CD4-positive, alpha-beta T cell treated with Interleukin-10 for 1 hour (primary cell): ENCODE measurements at regions not wholly inside any gene's neighbourhood (a gene's known extent, or its start where the extent isn't known, plus 50 kb on each side); places are given as distances from the start of the nearest gene placed in this dataset.
"Not testable (repeated sequence)": the region's sequence is repeated elsewhere in the genome, so short reads cannot be mapped to it uniquely, and the experiment has no call there.

Experiments used
- DNase-seq: peaks from one replicate; pipeline ENCODE4 v3.0.0-alpha.2; 2020

DNA sequence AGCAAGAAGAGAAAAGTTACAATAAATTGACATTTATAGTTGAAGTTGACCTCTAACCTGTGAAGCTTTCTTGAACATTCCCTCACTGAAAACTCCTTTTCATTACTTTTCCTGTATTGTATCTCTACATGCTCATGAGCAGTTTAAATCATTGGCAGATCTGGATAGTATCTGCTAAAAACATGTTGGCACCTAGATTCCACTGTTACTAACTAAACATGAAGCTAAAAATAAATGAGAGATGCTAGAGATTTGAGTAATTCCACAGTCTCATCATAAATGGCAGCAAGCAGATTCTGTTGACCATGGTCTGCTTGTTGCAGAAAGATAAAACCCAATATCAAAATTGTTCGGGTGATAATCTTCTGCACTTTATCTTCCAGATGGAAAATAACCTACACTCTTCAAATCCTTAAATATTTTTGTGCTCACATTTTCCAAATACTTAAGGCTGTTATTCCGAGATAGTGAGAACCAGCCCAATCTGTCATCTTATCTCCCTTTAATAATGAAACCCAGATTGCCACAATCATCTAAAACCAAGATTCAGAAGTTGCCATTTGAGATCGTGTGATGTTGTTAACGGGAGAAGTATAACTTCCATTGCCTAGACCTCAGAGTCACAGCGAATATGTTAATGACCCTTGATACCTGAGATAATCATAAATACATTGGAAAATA lies 171.0 kb upstream of the DAAM1 start:
- no peak for DNase-seq

DNA sequence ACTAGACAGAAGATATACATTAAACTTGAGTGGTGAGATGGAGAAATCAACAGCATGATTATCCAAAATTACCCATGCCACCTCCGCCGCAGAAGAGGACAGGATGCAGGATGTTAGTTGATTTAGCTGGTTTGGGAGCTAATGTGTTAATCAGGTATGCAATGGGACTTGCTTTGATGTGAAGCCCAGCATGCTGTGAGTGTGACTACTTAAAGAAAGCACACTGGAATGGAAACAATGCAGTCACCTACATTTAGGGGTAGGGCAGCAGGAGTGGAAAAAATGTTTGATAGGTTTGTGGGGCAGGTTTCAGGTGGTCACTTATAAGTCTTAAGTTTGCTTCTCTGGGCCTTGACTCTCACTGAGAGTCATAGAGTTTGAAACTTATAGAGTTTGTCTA lies 170.0 kb upstream of the DAAM1 start:
- no peak for DNase-seq

DNA sequence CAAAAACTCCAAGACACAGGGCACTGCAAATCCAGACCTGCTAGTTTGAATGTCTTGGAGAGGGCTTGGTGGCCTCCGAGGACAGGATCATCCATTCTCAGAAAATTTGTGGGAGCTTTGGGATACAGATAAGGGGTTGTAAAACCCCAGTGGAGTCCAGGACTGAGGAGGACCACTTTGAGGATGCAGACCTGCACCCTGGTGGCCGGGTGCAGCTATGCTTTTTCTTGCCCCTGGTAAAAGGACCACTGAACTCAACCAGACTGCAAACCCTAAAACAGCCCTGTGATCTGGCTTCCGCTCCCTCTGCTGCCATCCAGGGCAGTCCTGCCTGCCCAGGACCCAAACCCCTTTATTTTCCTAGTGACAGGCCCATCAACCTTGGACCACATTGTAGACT lies 169.5 kb upstream of the DAAM1 start:
- no peak for DNase-seq

DNA sequence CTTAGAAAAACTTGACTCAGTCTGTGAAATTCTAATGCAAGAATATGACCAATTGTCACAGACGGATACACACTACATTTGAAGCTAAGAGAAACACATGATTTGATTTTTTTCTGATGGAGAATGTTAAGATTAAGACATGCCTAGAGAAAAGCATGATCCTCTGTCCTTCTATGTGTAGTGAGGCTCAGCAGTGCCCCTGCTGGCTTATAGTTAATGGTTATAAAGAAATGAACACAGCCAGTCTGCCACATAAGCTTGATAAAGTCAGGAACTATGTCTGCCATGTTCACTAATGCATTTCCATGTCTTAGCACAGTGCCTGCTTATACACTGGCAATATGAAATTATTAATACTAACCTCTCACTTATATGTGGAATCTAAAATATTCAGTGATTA lies 168.1 kb upstream of the DAAM1 start:
- DNase-seq: no peak

DNA sequence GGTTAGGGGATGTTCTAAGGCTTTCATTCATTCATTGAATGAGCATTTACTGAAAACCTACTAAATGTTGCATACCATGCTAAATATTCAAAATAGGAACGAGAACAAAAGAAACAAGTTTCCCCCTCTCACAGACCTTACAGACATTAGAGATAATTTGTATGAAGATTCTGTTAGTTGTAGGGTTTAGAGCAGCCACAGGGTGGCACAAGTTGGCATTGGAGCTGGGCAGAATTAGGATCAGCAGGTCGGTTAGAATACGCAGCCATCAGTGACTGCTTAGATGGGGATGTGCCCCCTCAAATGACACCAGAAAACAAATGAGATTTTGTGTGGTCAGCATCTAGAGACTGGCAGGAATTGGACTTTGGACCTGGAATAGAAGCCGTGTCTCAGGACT lies 166.3 kb upstream of the DAAM1 start:
- DNase-seq: no peak

DNA sequence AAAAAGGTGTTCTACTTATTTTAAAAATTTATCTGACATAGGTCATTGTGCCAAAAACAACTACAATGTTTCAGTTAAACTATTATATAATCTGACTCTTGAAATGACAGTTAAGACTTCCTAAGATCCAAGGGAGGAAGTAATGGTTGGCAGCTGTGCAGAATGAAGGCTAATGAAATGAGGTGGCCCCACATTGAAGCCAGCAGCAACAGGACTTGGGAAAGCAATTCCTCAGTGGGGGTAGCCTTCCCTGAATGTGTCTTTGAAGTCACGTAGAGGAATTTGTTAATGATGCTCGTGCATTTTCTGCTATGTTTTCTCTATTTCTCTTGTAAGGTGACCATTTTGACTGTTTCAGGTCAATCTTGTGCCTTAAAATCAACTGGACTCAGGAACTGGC lies 162.4 kb upstream of the DAAM1 start:
- DNase-seq: no peak

DNA sequence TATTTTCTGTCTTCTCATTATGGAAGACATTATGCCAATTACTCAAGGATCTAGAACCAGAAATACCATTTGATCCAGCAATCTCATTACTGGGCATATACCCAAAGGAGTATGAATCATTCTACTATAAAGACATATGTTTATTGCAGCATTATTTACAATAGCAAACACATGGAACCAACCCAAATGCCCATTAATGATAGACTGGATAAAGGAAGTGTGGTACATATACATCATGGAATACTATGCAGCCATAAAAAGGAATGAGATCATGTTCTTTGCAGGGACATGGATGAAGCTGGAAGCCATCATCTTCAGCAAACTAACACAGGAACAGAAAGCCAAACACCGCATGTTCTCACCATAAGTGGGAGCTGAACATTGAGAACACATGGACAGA lies 161.8 kb upstream of the DAAM1 start:
- DNase-seq: not testable (repeated sequence)

DNA sequence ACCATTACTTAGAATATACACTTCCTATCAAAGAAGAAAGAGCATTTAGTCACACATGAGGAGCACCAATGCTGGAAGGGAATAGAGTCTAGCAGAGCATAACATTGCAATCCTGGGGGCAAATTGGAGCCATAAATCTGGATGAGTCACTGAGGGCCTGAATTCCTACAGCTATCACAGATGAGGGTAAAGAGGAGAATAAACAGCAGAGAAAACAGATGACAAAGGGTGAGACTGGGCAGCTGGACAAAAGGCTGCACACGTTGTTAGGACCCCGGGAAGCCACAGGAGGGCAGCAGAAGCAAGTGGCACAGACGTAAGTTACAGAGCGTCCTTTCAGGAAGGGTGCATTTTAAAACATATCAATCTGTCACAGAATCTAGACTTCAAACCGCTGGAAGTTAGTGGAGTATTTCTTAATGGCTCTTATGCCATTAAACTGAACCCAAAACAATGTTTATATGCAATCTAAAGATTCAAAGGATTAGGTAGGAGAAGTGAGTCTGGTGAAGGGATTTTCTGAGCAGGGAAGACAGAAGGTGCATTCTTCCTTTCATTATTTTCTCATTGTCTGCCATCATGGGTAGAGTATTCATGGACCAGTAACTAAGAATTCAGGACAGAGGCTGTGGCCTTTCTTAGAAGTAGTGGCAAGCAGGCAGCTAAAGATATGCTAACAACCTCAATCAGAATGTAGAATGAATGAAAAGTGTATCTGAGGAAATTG lies 159.8 kb upstream of the DAAM1 start:
- peak; percentile 9 for DNase-seq

DNA sequence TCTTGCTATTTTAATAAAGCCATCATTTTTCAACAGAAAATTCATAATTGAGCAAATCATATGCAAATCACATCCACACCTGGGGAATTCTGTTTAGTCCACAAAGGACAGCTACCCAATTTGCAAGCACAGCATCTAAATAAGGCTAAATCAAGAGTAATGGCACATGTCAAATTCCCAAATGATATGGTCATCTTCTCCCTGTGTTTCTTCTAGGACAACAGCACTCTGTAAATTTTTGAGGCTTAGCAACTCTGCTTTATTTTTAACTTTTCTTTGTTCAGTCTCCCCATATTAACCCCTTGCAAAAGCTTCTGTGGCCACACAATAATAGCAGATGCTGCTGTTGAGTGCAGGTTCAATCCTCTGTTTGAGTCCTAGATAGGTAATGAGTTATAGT lies 155.6 kb upstream of the DAAM1 start:
- no peak for DNase-seq

DNA sequence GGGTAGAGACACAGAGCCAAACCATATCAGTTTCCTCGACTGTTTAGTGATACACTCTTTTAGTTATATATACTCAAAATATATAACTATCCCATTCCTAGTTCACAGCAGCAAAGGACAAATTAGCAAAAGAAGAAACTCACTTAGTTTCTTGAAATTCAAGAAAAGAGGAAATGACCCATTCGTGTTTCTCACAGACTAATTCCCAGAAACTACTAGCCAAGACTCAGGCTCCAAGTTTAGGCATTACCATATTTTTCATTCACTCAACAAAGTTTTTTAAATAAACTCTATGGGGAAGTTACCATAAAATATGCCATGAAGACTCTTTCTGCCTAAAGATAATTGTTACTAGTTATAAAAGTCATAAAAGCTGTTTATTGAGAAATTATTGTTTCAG lies 152.3 kb upstream of the DAAM1 start:
- DNase-seq: no peak

DNA sequence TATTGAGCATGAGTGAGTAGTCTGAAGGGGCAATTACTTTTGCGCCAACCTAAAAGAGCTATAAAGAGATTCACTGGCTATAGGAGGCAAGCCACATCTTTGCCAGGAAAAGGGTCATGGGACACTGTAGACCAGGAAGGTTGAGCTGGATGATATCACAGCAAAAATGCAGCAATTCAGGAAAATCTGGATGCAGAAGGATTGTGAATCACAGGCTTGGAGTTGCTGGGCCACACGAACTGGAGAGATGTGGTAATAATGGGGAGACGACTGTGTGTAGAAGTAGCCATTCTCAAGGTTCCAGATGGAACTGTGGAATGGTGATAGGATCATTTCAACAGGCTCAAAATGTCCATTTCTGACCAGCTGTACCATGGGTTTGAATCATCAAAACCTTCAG lies 151.4 kb upstream of the DAAM1 start:
- DNase-seq: no peak

DNA sequence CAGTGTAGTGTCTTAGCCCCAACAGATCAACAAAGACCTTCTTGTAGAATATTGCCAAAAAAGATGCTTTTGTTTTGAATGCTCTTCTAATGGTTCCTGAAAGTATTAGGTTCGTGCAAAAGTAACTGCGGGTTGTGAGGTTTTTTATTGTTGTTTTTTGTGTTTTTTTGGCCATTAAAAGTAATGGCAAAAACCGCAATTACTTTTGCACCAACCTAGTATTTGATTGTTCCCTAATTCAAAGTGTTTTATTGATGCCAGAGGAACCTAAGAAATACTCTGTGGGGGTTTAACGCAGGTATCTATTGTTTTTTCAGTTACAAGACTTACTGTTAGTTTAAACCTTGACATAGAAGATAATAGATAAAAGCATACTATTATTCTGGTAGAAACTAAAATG lies 150.8 kb upstream of the DAAM1 start:
- DNase-seq: no peak

DNA sequence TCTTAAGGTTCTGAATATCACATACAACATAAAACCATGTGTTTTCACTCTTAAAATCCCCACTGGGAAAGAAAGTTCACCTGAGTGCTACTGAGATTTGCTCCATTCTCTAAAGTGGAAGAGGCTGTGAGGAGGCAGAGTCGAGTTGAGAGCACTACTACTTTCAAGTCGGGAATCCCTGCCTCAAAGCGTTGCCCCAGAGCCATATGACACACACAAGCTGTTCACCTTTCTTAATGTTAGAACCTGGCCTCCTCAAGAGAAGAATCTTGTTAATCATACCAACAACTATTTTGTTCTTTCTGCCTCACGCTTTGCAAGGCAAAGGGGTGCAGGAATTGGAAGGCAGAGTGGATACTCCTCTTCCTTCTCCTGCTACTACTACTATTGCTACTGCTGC lies 149.7 kb upstream of the DAAM1 start:
- no peak for DNase-seq

DNA sequence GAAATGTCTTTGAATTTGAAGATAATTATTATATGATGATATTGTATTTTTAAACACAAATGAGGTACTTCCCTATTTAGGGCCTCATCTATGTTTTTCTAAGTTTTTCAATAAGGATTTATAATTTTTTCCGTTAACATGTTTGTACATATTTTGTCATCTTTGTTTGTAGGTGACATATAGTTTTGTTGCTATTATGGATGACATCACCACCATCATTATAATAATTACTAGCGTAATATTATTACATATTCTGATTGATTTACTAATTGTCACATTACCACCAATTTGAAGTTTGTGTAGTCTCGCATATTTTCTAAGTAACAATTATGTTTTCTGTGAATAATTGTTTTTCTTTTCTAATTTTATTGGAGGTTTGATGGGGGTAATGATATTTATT lies 147.2 kb upstream of the DAAM1 start:
- no peak for DNase-seq

DNA sequence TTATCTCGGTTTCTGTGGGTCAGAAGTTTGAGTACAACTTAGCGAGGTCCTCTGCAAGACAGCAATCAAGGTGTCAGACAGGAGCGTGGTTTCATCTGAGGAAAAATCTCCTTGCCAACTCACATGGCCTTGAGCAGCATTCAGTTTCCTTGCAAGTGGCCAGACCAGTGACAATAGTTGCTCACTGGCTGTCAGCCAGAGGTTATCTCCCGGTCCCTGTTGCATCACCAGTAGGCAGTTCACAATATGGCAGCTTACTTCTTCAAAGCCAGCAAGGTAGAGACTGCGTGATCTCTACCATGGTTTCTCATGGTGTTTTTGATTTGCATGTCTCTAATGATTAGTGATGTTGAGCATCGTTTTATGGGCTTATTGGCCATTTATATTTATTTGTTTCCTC lies 143.8 kb upstream of the DAAM1 start:
- no peak for DNase-seq

DNA sequence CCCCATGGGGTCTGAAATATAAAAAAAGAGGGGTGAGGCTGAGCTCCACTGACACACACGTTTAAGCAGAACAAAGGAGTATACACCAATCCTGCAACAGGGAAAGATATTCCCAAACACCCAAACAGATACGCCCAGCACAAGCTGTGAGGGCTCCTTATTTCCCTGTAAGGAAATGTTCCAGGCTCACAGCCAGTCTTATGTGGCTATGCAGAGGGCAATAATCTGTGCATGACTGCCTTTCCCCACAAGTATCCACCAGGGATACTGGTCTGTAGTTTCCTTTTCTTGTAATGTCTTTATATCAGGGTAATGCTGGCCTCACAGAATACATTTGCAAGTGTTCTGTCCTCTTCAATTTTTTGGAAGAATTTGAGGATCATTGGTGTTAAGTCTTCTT lies 141.7 kb upstream of the DAAM1 start:
- no peak for DNase-seq

DNA sequence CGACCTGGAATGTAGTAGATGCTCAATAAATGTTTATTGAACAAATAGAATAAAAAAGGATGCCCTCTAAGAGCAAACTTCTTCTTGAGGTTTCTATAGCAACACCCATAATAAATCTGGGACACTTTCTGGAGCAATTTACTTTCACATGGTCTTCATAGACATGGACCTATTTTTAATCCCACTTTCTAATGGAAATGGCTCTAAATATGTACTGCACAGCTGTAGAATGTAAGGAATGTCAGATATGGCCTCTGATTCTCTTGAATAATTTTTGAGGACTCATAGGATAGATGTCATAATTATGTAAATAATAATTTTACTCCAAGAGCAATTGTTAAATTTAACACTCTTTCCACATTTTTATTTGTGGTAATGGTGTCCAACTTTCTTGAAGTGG lies 133.5 kb upstream of the DAAM1 start:
- no peak for DNase-seq

DNA sequence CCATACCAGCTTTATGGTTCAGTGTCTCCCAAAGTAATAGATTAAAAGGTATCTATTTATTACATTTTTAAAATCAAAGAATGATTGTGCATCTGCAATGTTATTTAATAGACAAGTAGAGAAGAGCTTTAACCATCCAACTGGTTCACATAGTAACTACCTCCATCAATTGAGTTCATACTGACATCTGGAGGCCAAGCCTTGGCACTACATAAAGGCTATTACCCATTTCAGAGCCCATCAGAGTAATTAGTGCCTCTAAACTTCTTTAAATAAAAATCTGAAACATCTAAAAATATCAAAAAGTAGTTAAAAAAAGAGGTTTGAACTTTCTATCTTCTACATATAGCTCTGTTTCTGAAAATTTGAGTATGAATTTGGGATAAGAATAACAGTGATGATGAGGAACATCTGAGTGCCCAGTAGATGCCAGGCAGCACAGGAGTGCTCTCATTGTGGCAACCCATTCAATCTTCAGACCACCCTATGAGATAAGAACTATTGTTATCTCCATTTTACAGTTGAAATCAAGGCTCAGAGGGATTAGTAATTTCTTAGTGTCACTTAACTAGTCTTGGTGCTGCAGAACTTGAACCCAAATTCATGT lies 132.9 kb upstream of the DAAM1 start:
- peak; percentile 24 for DNase-seq

DNA sequence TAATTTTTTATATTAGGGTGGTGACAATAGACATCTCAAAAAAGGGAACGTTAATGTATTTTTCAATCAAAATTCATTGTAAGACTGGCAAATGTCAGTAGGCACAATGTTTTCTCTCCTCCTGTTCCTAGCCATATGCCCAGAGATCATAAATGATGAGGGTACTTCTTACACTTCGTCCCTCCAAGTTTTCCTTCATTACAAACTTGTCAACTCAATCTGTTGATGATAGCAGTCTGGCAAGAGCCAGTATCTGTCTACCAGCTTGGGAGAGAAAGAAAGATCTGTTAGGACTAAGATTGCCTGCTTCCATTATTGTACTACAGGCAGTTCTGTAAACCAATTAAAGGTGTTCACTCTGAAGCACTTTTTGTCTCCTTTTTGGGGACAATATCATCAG lies 130.9 kb upstream of the DAAM1 start:
- no peak for DNase-seq

DNA sequence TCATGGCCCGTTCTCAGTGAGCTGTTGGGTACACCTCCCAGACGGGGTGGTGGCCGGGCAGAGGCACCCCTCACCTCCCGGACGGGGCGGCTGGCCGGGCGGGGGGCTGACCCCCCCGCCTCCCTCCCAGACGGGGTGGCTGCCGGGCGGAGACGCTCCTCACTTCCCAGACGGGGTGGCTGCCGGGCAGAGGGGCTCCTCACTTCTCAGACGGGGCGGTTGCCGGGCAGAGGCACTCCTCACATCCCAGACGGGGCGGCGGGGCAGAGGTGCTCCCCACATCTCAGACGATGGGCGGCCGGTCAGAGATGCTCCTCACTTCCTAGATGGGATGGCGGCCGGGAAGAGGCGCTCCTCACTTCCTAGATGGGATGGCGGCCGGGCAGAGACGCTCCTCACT lies 129.7 kb upstream of the DAAM1 start:
- not testable (repeated sequence) for DNase-seq

DNA sequence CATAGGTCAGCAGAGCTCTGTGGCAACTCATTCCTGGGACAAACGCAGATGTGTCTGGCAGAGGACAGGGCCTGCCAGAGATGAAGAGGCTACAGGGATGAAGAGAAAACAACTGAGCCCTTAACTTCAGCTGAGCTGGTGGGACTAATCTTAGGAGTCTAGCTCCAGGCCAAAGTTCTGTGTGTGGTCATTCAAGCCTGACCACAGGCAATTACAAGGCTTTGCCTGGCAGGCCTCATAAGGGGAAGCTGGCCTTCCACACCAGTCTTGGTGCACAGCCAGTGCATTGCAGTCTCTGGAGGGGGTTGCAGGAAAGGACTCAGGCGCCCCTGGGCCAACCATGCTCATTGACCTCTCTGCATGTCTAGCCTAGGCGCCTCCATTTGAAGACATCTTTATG lies 127.6 kb upstream of the DAAM1 start:
- no peak for DNase-seq

DNA sequence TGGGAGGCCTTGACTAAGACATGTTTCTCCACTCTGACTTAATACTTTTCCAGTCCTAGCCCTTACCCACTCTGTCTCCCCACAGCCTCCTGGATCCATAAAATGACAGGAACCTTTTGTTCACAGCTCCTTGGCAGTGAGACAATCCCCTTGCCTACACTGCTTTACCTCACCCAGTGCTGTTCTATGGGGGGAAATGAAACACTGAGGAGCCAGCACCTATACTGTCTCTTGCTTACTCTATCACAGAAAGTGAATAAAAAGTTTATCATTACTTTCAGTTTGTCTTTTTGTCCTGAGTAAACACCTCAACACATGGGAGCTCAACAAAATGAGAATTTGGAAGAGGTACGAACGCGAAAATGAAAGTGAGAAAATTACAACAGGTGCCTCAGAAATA lies 127.2 kb upstream of the DAAM1 start:
- no peak for DNase-seq

DNA sequence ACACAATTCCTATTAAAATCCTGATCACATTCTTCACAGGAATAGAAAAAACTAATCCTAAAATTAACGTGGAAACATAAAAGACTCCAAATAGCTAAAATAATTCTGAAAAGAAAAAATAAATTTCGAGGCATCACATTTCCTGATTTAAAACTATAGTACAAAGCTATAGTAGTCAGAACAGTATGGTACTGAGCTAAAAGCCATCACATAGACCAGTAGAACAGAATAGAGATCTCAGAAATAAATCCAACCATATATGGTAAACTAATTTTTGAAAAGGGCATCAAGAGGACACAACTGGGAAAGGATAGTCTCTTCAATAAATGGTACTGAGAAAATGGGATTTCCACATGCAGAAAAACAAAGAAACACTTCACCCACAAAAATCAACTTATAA lies 125.2 kb upstream of the DAAM1 start:
- DNase-seq: no peak

DNA sequence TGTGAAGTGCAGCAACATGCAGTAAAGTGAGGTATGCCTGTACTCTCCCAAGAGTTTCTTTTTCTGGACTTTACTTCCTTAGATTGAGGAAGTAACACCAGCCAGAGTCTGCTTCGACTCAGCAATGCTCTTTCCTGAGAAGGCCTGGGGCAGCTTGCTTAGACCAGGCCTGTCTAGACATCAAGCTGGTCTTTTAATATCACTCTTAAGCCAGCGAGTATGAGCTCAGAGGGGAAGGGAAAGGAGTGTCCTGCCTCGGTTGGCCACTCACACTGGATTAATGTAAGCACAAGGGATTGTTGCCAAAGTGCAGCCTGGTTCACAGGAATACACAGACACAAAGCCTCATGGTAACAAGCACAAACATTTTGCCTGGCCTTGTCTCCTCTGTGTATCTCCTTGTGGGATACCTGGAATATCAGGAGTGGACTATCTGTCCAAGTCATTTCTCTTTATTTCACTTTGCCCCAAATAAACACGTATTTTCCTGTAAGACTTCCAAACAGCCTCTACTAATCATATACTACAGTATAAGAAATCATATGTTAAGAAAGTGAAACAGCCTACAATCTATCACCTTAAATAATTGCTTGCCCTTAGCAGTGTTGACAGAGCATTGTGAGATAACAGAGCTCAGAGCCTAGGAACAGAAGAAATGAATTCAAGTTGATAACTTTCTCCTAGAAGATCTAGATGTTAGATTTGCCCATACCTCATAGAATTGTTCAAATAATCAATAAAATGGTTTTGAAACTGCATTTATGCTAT lies 121.2 kb upstream of the DAAM1 start:
- DNase-seq: no peak
